ENCODE measurements at regions not wholly inside any gene's neighbourhood (a gene's known extent, or its start where the extent isn't known, plus 50 kb on each side); places are given as distances from the start of the nearest gene placed in this dataset.

DNA sequence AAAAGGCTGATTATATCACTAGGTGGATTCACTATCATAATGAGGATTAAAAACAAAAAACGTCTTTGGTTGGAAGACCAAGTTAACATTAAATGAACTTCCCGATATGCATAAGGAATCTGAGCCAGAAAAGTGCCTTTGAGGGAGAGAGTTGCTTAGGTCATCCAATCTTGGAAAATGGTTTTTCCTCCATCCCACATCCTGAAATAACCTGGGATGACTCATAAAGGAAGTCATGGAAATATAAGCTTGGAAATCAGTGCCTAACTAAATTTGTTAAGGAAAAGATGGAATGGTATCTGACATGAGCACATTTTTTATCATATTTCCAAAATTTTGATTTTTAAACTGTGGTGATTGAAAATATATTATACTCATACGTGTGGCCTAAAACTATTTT, 66.0 kb downstream of the KBTBD8 start:
- TF ChIP-seq, protein P1, sequence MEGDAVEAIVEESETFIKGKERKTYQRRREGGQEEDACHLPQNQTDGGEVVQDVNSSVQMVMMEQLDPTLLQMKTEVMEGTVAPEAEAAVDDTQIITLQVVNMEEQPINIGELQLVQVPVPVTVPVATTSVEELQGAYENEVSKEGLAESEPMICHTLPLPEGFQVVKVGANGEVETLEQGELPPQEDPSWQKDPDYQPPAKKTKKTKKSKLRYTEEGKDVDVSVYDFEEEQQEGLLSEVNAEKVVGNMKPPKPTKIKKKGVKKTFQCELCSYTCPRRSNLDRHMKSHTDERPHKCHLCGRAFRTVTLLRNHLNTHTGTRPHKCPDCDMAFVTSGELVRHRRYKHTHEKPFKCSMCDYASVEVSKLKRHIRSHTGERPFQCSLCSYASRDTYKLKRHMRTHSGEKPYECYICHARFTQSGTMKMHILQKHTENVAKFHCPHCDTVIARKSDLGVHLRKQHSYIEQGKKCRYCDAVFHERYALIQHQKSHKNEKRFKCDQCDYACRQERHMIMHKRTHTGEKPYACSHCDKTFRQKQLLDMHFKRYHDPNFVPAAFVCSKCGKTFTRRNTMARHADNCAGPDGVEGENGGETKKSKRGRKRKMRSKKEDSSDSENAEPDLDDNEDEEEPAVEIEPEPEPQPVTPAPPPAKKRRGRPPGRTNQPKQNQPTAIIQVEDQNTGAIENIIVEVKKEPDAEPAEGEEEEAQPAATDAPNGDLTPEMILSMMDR (conservative IDR thresholded peaks at IDR 0.05; ENCODE audit: low read depth, low read length), result no peak
- TF ChIP-seq RAD21 (IDR thresholded peaks at IDR 0.05; ENCODE audit: low read length), result no peak
